ENCODE measurements at regions not wholly inside any gene's neighbourhood (a gene's known extent, or its start where the extent isn't known, plus 50 kb on each side); places are given as distances from the start of the nearest gene placed in this dataset.

DNA sequence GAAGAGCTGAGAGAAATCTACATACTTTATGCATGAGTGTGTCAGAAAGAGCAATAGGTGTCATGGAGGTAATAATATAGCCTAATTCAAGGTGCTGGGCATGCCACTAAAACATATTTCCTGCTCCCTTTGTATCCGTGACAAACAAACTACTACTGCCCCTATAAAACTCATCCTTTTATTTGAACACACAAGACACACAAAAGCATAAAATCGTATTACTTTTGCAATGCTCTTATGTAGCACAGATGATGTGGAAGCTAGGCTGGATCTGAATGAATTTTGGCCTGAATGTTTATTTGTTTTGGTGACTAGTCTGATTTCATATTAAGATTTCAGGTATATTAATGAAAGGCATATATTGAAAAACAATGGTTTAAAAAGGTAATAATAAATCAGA is 239.3 kb upstream of the NEGR1 start:
- TF ChIP-seq POLR2A (IDR thresholded peaks at IDR 0.05) (no peak), EP300 (IDR thresholded peaks at IDR 0.05) (no peak)
- TF ChIP-seq, protein P1, sequence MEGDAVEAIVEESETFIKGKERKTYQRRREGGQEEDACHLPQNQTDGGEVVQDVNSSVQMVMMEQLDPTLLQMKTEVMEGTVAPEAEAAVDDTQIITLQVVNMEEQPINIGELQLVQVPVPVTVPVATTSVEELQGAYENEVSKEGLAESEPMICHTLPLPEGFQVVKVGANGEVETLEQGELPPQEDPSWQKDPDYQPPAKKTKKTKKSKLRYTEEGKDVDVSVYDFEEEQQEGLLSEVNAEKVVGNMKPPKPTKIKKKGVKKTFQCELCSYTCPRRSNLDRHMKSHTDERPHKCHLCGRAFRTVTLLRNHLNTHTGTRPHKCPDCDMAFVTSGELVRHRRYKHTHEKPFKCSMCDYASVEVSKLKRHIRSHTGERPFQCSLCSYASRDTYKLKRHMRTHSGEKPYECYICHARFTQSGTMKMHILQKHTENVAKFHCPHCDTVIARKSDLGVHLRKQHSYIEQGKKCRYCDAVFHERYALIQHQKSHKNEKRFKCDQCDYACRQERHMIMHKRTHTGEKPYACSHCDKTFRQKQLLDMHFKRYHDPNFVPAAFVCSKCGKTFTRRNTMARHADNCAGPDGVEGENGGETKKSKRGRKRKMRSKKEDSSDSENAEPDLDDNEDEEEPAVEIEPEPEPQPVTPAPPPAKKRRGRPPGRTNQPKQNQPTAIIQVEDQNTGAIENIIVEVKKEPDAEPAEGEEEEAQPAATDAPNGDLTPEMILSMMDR (IDR thresholded peaks at IDR 0.05): no peak
- no peak for DNase-seq
- intact Hi-C loops (cut with DNase I): no loop called here
- no peaks in the 10 kb centered on the region for H3K4me1 ChIP-seq (ENCODE audit: insufficient read depth)
- no peak overlapping the region for H3K4me3 ChIP-seq
- H3K27me3 ChIP-seq: no peaks in the 10 kb centered on the region
- no peaks in the 10 kb centered on the region for H3K36me3 ChIP-seq
- H3K27ac ChIP-seq: no peak overlapping the region
- H3K9me3 ChIP-seq: no peaks in the 10 kb centered on the region
- WGBS, 3 donors: 79 to 84% (median 82%) methylated on average over 2 of the region's 2 CpGs

DNA sequence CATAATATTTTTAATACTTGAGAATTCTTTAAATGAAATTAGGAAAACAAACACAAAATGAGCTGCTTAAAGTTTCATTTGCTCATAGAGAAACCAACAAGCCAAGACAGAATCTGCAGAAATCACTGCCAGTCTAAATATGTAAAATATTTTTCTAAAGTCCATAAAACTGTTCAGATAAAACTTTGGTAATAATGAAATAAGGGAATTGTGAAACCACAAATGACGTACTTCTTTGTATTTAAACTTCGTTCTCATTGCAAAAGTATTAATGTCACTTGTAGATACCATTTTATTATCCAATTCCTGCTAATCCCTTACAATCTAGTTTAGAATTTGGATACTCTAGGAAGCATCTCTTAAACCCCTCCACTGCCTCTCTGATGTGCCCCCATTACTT is 234.5 kb upstream of the NEGR1 start:
- Histone ChIP-seq H3K27me3 (no peaks in the 10 kb centered on the region), H3K9me3 (no peaks in the 10 kb centered on the region), H3K36me3 (no peaks in the 10 kb centered on the region), H3K27ac (no peak overlapping the region), H3K4me1 (ENCODE audit: insufficient read depth) (no peaks in the 10 kb centered on the region), H3K4me3 (no peak overlapping the region)
- intact Hi-C loops (cut with DNase I): no loop called here
- WGBS, 3 donors: 26 to 42% (median 31%) methylated on average over 2 of the region's 2 CpGs
- no peak for DNase-seq
- TF ChIP-seq, protein P1 (IDR thresholded peaks at IDR 0.05): no peak

GRCh38 chr1:72516264-72516663 is 233.9 kb upstream of the NEGR1 start:
- WGBS, 3 donors: 29 to 56% (median 53%) methylated on average over 4 of the region's 4 CpGs

DNA sequence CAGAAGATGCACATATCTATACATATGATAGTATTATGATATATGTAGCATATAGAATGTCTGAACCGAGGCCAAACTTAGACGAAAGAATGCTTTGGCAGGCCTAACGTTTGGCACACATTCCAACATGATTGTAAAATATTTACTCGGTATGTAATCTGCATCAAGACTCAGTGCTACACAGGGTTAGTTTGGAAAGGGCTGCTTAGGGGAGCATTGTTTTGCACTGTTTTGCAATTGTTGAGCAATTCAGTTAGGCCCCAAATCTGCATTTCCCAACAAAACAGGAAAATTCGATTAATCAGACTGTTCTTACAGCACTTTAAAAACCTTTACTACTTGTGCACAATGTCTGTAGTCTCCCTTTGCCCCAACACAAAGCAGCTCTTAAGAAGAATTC is 216.0 kb upstream of the NEGR1 start:
- H3K27me3 ChIP-seq: no peaks in the 10 kb centered on the region
- intact Hi-C loops (cut with DNase I): no loop called here
- 37 to 41% (median 37%) methylated on average over 5 of the region's 5 CpGs for WGBS, 3 donors

More at GRCh38 chr1:72516264-72516663, 233.9 kb upstream of the NEGR1 start:
- Histone ChIP-seq H3K27me3 (no peaks in the 10 kb centered on the region), H3K4me1 (ENCODE audit: insufficient read depth) (no peaks in the 10 kb centered on the region), H3K4me3 (no peak overlapping the region), H3K36me3 (no peaks in the 10 kb centered on the region), H3K9me3 (no peaks in the 10 kb centered on the region), H3K27ac (no peak overlapping the region)
- no peak for DNase-seq
- TF ChIP-seq, protein P1 (IDR thresholded peaks at IDR 0.05): no peak
- no peak for TF ChIP-seq POLR2A (IDR thresholded peaks at IDR 0.05)
- TF ChIP-seq EP300 (IDR thresholded peaks at IDR 0.05): no peak
- intact Hi-C loops (cut with DNase I): no loop called here

More for the DNA sequence above, 216.0 kb upstream of the NEGR1 start:
- Histone ChIP-seq H3K4me3 (no peak overlapping the region), H3K4me1 (ENCODE audit: insufficient read depth) (no peaks in the 10 kb centered on the region), H3K27ac (no peak overlapping the region), H3K9me3 (no peaks in the 10 kb centered on the region), H3K36me3 (no peaks in the 10 kb centered on the region)
- no peak for TF ChIP-seq POLR2A (IDR thresholded peaks at IDR 0.05)
- TF ChIP-seq, protein P1 (IDR thresholded peaks at IDR 0.05): no peak
- no peak for DNase-seq

Data from ovary (tissue), 7 donors.